Neural progenitor cell (in vitro differentiated cells): ENCODE measurements at regions not wholly inside any gene's neighbourhood (a gene's known extent, or its start where the extent isn't known, plus 50 kb on each side); places are given as distances from the start of the nearest gene placed in this dataset.

ENCODE experiments used
- DNase-seq: peaks from one replicate; pipeline ENCODE4 v3.0.0-alpha.2; 2016; ENCODE audit warnings: low spot score
- H2AFZ ChIP-seq: fragments of 200-600 bp; sonication (generic); replicated peaks from 2 replicates; pipeline ENCODE4 v1.6.1; 2016; ENCODE audit warnings: antibody characterized with exemption
- H3F3A ChIP-seq: fragments of 200-600 bp; sonication (generic); 2 replicates; pipeline ENCODE4 v1.6.1; 2016; ENCODE audit warnings: antibody characterized with exemption, low read depth
- H3K27ac ChIP-seq: fragments of 200-600 bp; sonication (generic); 2 replicates; pipeline ENCODE4 v1.5.1; 2016; ENCODE audit warnings: mild to moderate bottlenecking
- H3K27me3 ChIP-seq: fragments of 200-600 bp; sonication (generic); 2 replicates; pipeline ENCODE4 v1.6.1; 2016; ENCODE audit warnings: mild to moderate bottlenecking, moderate library complexity
- H3K36me3 ChIP-seq: fragments of 200-600 bp; sonication (generic); 2 replicates; pipeline ENCODE4 v1.5.1; 2016
- H3K4me1 ChIP-seq: fragments of 200-600 bp; sonication (generic); 2 replicates; pipeline ENCODE4 v1.6.1; 2016; ENCODE audit warnings: mixed run types
- H3K4me2 ChIP-seq: fragments of 200-600 bp; sonication (generic); 2 replicates; pipeline ENCODE4 v1.6.1; 2016
- H3K4me3 ChIP-seq: fragments of 200-600 bp; sonication (generic); 2 replicates; pipeline ENCODE4 v1.5.1; 2016
- H3K79me2 ChIP-seq: fragments of 200-600 bp; sonication (generic); 2 replicates; pipeline ENCODE4 v1.6.1; 2016; ENCODE audit warnings: low read depth
- H3K9ac ChIP-seq: fragments of 200-600 bp; sonication (generic); 2 replicates; pipeline ENCODE4 v1.6.1; 2016
- H3K9me3 ChIP-seq: fragments of 200-600 bp; sonication (generic); 2 replicates; pipeline ENCODE4 v1.5.1; 2016; ENCODE audit warnings: low read depth
- H4K20me1 ChIP-seq: fragments of 200-600 bp; sonication (generic); 2 replicates; pipeline ENCODE4 v1.6.1; 2016; ENCODE audit warnings: low read depth
- H3K27ac Mint-ChIP-seq: 3 replicates; pipeline ENCODE4 v1.8.0; 2021; ENCODE audit warnings: mixed read lengths
- H3K27me3 Mint-ChIP-seq: 2 replicates; pipeline ENCODE4 v1.8.0; 2022; ENCODE audit warnings: low read depth, mild to moderate bottlenecking, inconsistent platforms, moderate library complexity, mixed read lengths; ENCODE audit not compliant: insufficient read depth
- H3K36me3 Mint-ChIP-seq: 3 replicates; pipeline ENCODE4 v1.8.0; 2021; ENCODE audit warnings: mixed read lengths
- H3K4me1 Mint-ChIP-seq: 3 replicates; pipeline ENCODE4 v1.8.0; 2021; ENCODE audit warnings: mixed read lengths
- H3K4me3 Mint-ChIP-seq: 3 replicates; pipeline ENCODE4 v1.8.0; 2021; ENCODE audit warnings: mild to moderate bottlenecking, moderate library complexity, mixed read lengths
- H3K9me3 Mint-ChIP-seq: 3 replicates; pipeline ENCODE4 v1.8.0; 2020; ENCODE audit warnings: mixed read lengths
- CTCF ChIP-seq: fragments of 200-600 bp; sonication (generic); IDR thresholded peaks from 2 replicates; pipeline ENCODE4 v1.5.1; 2017; ENCODE audit warnings: antibody characterized with exemption, mild to moderate bottlenecking
- EZH2 ChIP-seq: fragments of 200-600 bp; sonication (generic); IDR thresholded peaks from 2 replicates; pipeline ENCODE4 v1.6.1; 2017; ENCODE audit warnings: antibody characterized with exemption, mild to moderate bottlenecking, moderate library complexity
- EZH2phosphoT487 ChIP-seq: fragments of 200-600 bp; sonication (generic); IDR thresholded peaks from 2 replicates; pipeline ENCODE4 v1.6.1; 2017; ENCODE audit warnings: antibody characterized with exemption

DNA sequence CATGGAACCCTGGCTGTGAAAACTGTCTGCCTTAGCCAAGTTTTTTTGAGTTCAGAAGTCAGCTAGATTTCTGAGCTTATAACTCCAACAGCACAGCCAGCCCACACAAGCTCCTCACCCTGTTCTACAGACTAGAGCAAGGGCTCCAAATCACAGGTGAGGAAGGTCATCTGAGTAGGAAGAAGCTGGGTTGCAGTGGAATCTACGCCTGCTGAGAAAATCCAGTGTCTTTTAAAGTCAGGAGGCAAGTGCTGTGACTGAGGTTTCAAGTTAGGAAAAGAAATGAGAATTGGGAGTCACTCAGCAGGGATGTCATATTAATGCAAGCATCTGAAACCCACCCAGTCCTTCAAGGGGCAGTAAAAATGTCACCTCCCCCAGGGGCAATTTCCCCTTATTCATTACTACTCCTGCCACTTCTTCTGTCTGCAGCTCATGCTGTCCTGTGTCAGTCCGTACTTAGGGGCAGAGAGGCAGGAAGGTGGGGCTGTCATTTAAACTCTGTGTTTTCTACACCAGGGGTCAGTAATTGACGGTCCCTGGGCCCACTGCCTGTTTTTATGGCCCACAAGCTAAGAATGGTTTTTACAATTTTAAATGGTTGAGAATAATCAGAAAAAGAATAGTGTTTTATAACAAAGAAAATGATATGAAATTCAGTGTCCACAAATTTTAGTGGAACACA, 551.1 kb downstream of the BCL11A start:
- TF ChIP-seq EZH2phosphoT487 (no peak), CTCF (peak; percentile 28), EZH2 (no peak)
- Histone ChIP-seq H3K9ac (no peak overlapping the region), H4K20me1 (no peaks in the 10 kb centered on the region), H3K4me1 (peaks cover 12% of the 10 kb centered on the region), H3K36me3 (no peaks in the 10 kb centered on the region), H3K4me3 (no peak overlapping the region), H3K9me3 (no peaks in the 10 kb centered on the region), H2AFZ (no peak overlapping the region), H3K27ac (no peak overlapping the region), H3F3A (no peaks in the 10 kb centered on the region), H3K4me2 (no peak overlapping the region), H3K27me3 (no peaks in the 10 kb centered on the region), H3K79me2 (no peaks in the 10 kb centered on the region)
- Mint-ChIP-seq H3K36me3 (no peaks in the 10 kb centered on the region), H3K9me3 (no peaks in the 10 kb centered on the region), H3K4me3 (no peak overlapping the region), H3K27ac (no peak overlapping the region), H3K27me3 (no peaks in the 10 kb centered on the region), H3K4me1 (peaks cover 15% of the 10 kb centered on the region)
- no peak for DNase-seq

DNA sequence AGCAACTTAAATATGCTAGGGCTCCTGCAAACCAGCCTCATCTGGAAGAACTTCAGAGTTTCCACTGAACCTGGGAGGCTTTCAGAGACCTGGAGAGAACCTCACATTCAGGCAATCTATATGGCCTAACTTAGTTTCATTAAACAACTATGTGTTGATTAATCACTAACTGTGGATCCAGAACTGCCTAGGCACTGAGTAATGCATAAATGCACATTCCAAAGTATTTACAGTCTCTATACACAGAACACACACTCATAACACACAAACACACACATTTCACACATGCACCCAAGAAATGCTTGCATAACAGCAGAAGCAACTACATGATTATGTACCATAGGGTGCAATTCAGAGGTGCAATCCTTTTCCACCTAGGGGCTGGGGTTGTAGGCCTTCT, 552.8 kb downstream of the BCL11A start:
- H3K9me3 Mint-ChIP-seq: no peaks in the 10 kb centered on the region
- no peaks in the 10 kb centered on the region for H4K20me1 ChIP-seq
- no peak overlapping the region for H3K4me3 Mint-ChIP-seq
- no peaks in the 10 kb centered on the region for H3K79me2 ChIP-seq
- H3K9ac ChIP-seq: no peak overlapping the region
- no peaks in the 10 kb centered on the region for H3K36me3 ChIP-seq
- H3K4me1 Mint-ChIP-seq: peaks cover 16% of the 10 kb centered on the region
- H3K27me3 ChIP-seq: no peaks in the 10 kb centered on the region
- H3K4me2 ChIP-seq: no peak overlapping the region
- H3K4me1 ChIP-seq: peaks cover 17% of the 10 kb centered on the region
- no peak overlapping the region for H3K27ac Mint-ChIP-seq
- no peak for TF ChIP-seq EZH2
- TF ChIP-seq CTCF: no peak
- no peak for TF ChIP-seq EZH2phosphoT487
- no peak overlapping the region for H3K27ac ChIP-seq
- H3K36me3 Mint-ChIP-seq: no peaks in the 10 kb centered on the region
- no peaks in the 10 kb centered on the region for H3K27me3 Mint-ChIP-seq
- H3F3A ChIP-seq: no peaks in the 10 kb centered on the region
- no peak overlapping the region for H2AFZ ChIP-seq
- no peak for DNase-seq
- no peak overlapping the region for H3K4me3 ChIP-seq
- H3K9me3 ChIP-seq: no peaks in the 10 kb centered on the region

- H3K27ac Mint-ChIP-seq: no peak overlapping the region
- no peak overlapping the region for H3K4me3 Mint-ChIP-seq
- H3K9me3 Mint-ChIP-seq: no peaks in the 10 kb centered on the region
- Histone ChIP-seq H3K27me3 (no peaks in the 10 kb centered on the region), H3F3A (no peaks in the 10 kb centered on the region), H2AFZ (no peak overlapping the region), H3K79me2 (no peaks in the 10 kb centered on the region), H3K4me2 (no peak overlapping the region), H3K9me3 (no peaks in the 10 kb centered on the region), H3K9ac (no peak overlapping the region), H3K36me3 (no peaks in the 10 kb centered on the region), H3K27ac (no peak overlapping the region), H3K4me3 (no peak overlapping the region), H3K4me1 (peaks cover 21% of the 10 kb centered on the region), H4K20me1 (no peaks in the 10 kb centered on the region)
- TF ChIP-seq CTCF (no peak), EZH2 (no peak), EZH2phosphoT487 (no peak)
- no peaks in the 10 kb centered on the region for H3K27me3 Mint-ChIP-seq
- no peaks in the 10 kb centered on the region for H3K36me3 Mint-ChIP-seq
- no peak for DNase-seq
- H3K4me1 Mint-ChIP-seq: peaks cover 22% of the 10 kb centered on the region
Measured at GRCh38 chr2:59998324-59998723, 555.1 kb downstream of the BCL11A start.
